ENCODE measurements at regions not wholly inside any gene's neighbourhood (a gene's known extent, or its start where the extent isn't known, plus 50 kb on each side); places are given as distances from the start of the nearest gene placed in this dataset.
"Not testable (repeated sequence)": the region's sequence is repeated elsewhere in the genome, so short reads cannot be mapped to it uniquely, and the experiment has no call there.

DNA sequence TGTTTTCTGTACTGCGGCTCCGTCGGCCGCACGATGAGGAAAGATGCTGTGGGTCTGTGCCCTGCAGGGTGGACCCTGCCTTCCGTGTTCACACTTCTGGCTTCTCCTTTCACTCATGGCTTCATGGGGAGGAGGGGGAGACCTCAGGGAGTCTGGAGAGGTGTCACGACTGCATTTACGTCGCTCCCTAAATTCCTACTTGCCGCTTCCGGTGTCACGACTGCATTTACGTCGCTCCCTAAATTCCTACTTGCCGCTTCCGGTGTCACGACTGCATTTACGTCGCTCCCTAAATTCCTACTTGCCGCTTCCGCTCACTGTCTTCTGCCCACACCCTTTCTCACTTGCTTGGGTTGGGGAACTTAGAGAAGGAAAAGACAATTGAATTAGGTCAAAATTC lies 68.4 kb upstream of the ALKAL2 start:
- not testable (repeated sequence) for H3K27ac Mint-ChIP-seq; ATAC-seq (replicated peaks); H3K36me3 Mint-ChIP-seq (ENCODE audit: low read depth); H3K9me3 Mint-ChIP-seq; H3K4me3 Mint-ChIP-seq; H3K4me1 Mint-ChIP-seq
- H3K27me3 Mint-ChIP-seq: peaks cover 21% of the 10 kb centered on the region

- Mint-ChIP-seq H3K36me3 (ENCODE audit: low read depth) (no peaks in the 10 kb centered on the region), H3K27me3 (peaks cover 23% of the 10 kb centered on the region), H3K9me3 (no peaks in the 10 kb centered on the region), H3K4me3 (no peak overlapping the region), H3K4me1 (no peaks in the 10 kb centered on the region), H3K27ac (no peak overlapping the region)
- ATAC-seq (replicated peaks): no peak
These were observed 67.9 kb upstream of the ALKAL2 start for GRCh38 chr2:355773-356172.

DNA sequence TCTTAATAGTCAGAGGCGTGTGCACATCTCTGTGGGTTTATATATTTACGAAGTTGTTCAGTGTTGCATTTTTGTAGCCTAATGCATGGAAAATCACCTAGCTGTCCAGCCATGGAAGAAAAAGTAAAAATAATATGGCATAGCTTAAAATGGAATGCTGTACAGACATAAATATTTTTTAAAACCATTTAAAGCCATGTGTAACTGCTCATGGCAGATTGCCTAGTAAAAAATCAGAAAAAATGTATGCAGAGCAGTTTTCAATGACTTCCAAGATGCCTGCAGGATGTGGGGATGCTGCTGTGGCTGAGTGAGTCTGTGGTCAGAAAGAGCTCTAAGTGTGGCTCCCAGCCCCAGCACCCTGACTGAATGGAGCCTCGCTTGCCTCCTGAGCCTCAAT lies 64.8 kb upstream of the ALKAL2 start:
- Mint-ChIP-seq H3K27me3 (peaks cover 27% of the 10 kb centered on the region), H3K4me3 (no peak overlapping the region), H3K4me1 (no peaks in the 10 kb centered on the region), H3K36me3 (ENCODE audit: low read depth) (no peaks in the 10 kb centered on the region), H3K9me3 (no peaks in the 10 kb centered on the region), H3K27ac (no peak overlapping the region)
- no peak for ATAC-seq (replicated peaks)

DNA sequence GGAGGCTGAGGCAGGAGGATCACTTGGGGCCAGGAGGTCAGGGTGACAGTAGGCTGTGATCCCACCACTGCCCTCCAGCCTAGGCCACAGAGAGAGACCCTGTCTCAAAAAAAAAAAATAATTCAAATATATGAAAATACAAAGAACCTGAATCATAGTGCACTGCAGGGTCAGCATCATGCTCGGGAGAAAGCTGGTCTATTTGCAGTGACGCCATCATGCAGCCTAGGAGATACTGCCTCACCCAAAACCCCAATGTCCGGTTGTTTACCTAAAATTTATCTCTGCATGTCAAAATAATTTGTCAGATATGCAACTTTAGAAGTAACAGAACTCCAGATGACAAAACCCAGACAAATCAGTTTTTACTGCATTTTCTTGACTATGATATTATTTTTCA lies 61.5 kb upstream of the ALKAL2 start:
- Mint-ChIP-seq H3K4me3 (no peak overlapping the region), H3K27me3 (peaks cover 30% of the 10 kb centered on the region), H3K9me3 (no peaks in the 10 kb centered on the region), H3K27ac (no peak overlapping the region), H3K36me3 (ENCODE audit: low read depth) (no peaks in the 10 kb centered on the region), H3K4me1 (no peaks in the 10 kb centered on the region)
- ATAC-seq (replicated peaks): no peak

DNA sequence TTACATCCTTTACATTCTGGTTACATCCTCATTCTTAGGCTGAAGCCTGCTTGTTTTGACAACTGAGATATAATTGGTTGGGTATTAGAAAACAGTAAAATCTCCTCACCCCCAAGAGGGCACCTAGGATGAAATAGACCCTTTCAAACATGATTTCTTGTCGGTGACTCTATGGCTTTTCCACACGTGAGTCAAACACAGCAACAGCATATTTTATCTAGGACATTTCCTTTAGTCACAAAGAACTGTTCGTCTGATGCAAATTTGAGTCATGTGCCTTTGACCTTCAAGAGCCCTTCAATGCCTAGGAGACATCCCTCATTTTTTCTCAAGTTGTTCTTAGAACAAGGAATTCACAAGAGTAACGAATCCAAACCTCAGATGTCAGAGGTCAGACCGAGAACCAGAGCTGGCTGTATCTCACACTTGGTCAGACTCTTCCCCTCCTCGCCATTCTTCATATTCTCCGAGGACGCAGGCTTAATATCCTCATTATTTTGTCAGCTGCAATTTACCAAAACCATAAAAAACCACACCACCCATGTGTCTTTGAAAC lies 60.5 kb upstream of the ALKAL2 start:
- Mint-ChIP-seq H3K36me3 (ENCODE audit: low read depth) (no peaks in the 10 kb centered on the region), H3K4me3 (no peak overlapping the region), H3K27ac (no peak overlapping the region), H3K4me1 (no peaks in the 10 kb centered on the region), H3K27me3 (peaks cover 25% of the 10 kb centered on the region), H3K9me3 (no peaks in the 10 kb centered on the region)
- ATAC-seq (replicated peaks): no peak

GRCh38 chr2:344811-345210 lies 56.9 kb upstream of the ALKAL2 start:
- Mint-ChIP-seq H3K27me3 (peaks cover 35% of the 10 kb centered on the region), H3K4me3 (no peak overlapping the region), H3K9me3 (no peaks in the 10 kb centered on the region), H3K4me1 (no peaks in the 10 kb centered on the region), H3K36me3 (ENCODE audit: low read depth) (no peaks in the 10 kb centered on the region), H3K27ac (no peak overlapping the region)
- ATAC-seq (replicated peaks): no peak

- H3K4me3 Mint-ChIP-seq: no peak overlapping the region
- H3K36me3 Mint-ChIP-seq (ENCODE audit: low read depth): no peaks in the 10 kb centered on the region
- ATAC-seq (replicated peaks): no peak
- peaks cover 5% of the 10 kb centered on the region for H3K9me3 Mint-ChIP-seq
- H3K27ac Mint-ChIP-seq: no peak overlapping the region
- H3K4me1 Mint-ChIP-seq: no peaks in the 10 kb centered on the region
- peaks cover 43% of the 10 kb centered on the region for H3K27me3 Mint-ChIP-seq
These were observed 55.5 kb upstream of the ALKAL2 start for GRCh38 chr2:343355-343754.

DNA sequence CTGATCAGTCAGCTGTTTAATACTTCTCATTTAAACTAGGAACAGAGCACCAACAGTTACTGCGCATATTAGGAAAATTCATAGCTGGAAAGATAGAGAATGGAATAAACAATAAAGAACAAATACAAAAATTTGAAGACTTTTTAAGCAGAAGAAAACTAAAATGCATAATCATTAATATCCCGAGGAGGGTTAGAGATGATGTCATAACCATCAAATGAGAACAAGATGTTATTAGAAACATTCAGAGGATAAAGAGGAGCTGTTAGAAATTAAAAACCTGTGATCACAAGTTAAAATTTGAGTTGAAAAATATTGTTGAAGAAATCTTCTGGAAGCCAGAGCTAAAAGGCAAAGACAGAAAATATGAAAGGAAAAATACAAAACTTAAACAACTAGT lies 54.0 kb upstream of the ALKAL2 start:
- Mint-ChIP-seq H3K4me1 (no peaks in the 10 kb centered on the region), H3K9me3 (peaks cover 10% of the 10 kb centered on the region), H3K27ac (no peak overlapping the region), H3K4me3 (no peak overlapping the region), H3K27me3 (peaks cover 49% of the 10 kb centered on the region), H3K36me3 (ENCODE audit: low read depth) (no peaks in the 10 kb centered on the region)
- ATAC-seq (replicated peaks): no peak

GRCh38 chr2:341017-341542 lies 53.2 kb upstream of the ALKAL2 start:
- Mint-ChIP-seq H3K4me1 (no peaks in the 10 kb centered on the region), H3K27ac (no peak overlapping the region), H3K9me3 (peaks cover 13% of the 10 kb centered on the region), H3K36me3 (ENCODE audit: low read depth) (no peaks in the 10 kb centered on the region), H3K27me3 (peaks cover 45% of the 10 kb centered on the region), H3K4me3 (no peak overlapping the region)
- ATAC-seq (replicated peaks): no peak
